OCI-LY1 (cell line): ENCODE measurements at regions not wholly inside any gene's neighbourhood (a gene's known extent, or its start where the extent isn't known, plus 50 kb on each side); places are given as distances from the start of the nearest gene placed in this dataset.

Experiments
- CTCF ChIP-seq: fragments of 200-600 bp; sonication (generic), shearing (Covaris generic); IDR thresholded peaks from 2 replicates; pipeline ENCODE4 v1.5.1; 2017; ENCODE audit warnings: mild to moderate bottlenecking, antibody characterized with exemption, low read length, moderate library complexity, mixed read lengths
- EZH2 ChIP-seq: fragments of 200-600 bp; sonication (generic), shearing (Covaris generic); IDR thresholded peaks from 2 replicates; pipeline ENCODE4 v1.8.0; 2017; ENCODE audit warnings: borderline replicate concordance, mixed run types, mild to moderate bottlenecking, antibody characterized with exemption, low read length, moderate library complexity, mixed read lengths

- no peak for TF ChIP-seq CTCF
- no peak for TF ChIP-seq EZH2
Measured at GRCh38 chr2:66173645-66174044, 261.3 kb upstream of the MEIS1 start.
